ENCODE measurements at regions not wholly inside any gene's neighbourhood (a gene's known extent, or its start where the extent isn't known, plus 50 kb on each side); places are given as distances from the start of the nearest gene placed in this dataset.

GRCh38 chr6:149201068-149201655, 116.3 kb upstream of the TAB2 start:
- H3K4me2 ChIP-seq (ENCODE audit: low read depth, low read length, poor library complexity, severe bottlenecking): no peak overlapping the region
- no peaks in the 10 kb centered on the region for H3K27me3 ChIP-seq (ENCODE audit: low read length)
- no peaks in the 10 kb centered on the region for H3K36me3 ChIP-seq (ENCODE audit: low read length)
- H3K9me3 ChIP-seq (ENCODE audit: insufficient read depth, low read length): no peaks in the 10 kb centered on the region
- no peaks in the 10 kb centered on the region for H3F3A ChIP-seq (ENCODE audit: insufficient read depth)
- no peak overlapping the region for H2AFZ ChIP-seq (ENCODE audit: low read depth, low read length, severe bottlenecking)
- no peak for TF ChIP-seq CTCF (IDR thresholded peaks at IDR 0.05; ENCODE audit: insufficient read depth, low read length, poor library complexity, severe bottlenecking)
- no peak for TF ChIP-seq EZH2phosphoT487 (conservative IDR thresholded peaks at IDR 0.05; ENCODE audit: low read length)
- no peak overlapping the region for H3K27ac ChIP-seq (ENCODE audit: low read depth, low read length)
- no peaks in the 10 kb centered on the region for H3K79me2 ChIP-seq (ENCODE audit: insufficient read depth, low read length)
- no peak overlapping the region for H3K9ac ChIP-seq (ENCODE audit: low read length)
- H3K9me2 ChIP-seq (replicated peaks; ENCODE audit: insufficient read depth, low read length): no peaks in the 10 kb centered on the region
- no peaks in the 10 kb centered on the region for H4K20me1 ChIP-seq (ENCODE audit: low read depth, low read length)
- no peak overlapping the region for H3K4me3 ChIP-seq (ENCODE audit: insufficient read depth, low read length, poor library complexity, severe bottlenecking)

GRCh38 chr6:149202100-149202499, 115.4 kb upstream of the TAB2 start:
- Histone ChIP-seq H3K9me3 (ENCODE audit: insufficient read depth, low read length) (no peaks in the 10 kb centered on the region), H3K36me3 (ENCODE audit: low read length) (no peaks in the 10 kb centered on the region), H3K9me2 (replicated peaks; ENCODE audit: insufficient read depth, low read length) (no peaks in the 10 kb centered on the region), H3K27ac (ENCODE audit: low read depth, low read length) (no peak overlapping the region), H3K79me2 (ENCODE audit: insufficient read depth, low read length) (no peaks in the 10 kb centered on the region), H3K4me2 (ENCODE audit: low read depth, low read length, poor library complexity, severe bottlenecking) (no peak overlapping the region), H4K20me1 (ENCODE audit: low read depth, low read length) (no peaks in the 10 kb centered on the region), H3K4me3 (ENCODE audit: insufficient read depth, low read length, poor library complexity, severe bottlenecking) (no peak overlapping the region), H3F3A (ENCODE audit: insufficient read depth) (no peaks in the 10 kb centered on the region), H3K9ac (ENCODE audit: low read length) (no peak overlapping the region), H3K27me3 (ENCODE audit: low read length) (no peaks in the 10 kb centered on the region), H2AFZ (ENCODE audit: low read depth, low read length, severe bottlenecking) (no peak overlapping the region)
- TF ChIP-seq CTCF (IDR thresholded peaks at IDR 0.05; ENCODE audit: insufficient read depth, low read length, poor library complexity, severe bottlenecking) (no peak), EZH2phosphoT487 (conservative IDR thresholded peaks at IDR 0.05; ENCODE audit: low read length) (no peak)

GRCh38 chr6:149202952-149203351, 114.6 kb upstream of the TAB2 start:
- Histone ChIP-seq H3K27me3 (ENCODE audit: low read length) (no peaks in the 10 kb centered on the region), H3K9me2 (replicated peaks; ENCODE audit: insufficient read depth, low read length) (no peaks in the 10 kb centered on the region), H3K9ac (ENCODE audit: low read length) (no peak overlapping the region), H3K79me2 (ENCODE audit: insufficient read depth, low read length) (no peaks in the 10 kb centered on the region), H3K27ac (ENCODE audit: low read depth, low read length) (no peak overlapping the region), H3K4me2 (ENCODE audit: low read depth, low read length, poor library complexity, severe bottlenecking) (no peak overlapping the region), H2AFZ (ENCODE audit: low read depth, low read length, severe bottlenecking) (no peak overlapping the region), H4K20me1 (ENCODE audit: low read depth, low read length) (no peaks in the 10 kb centered on the region), H3F3A (ENCODE audit: insufficient read depth) (no peaks in the 10 kb centered on the region), H3K9me3 (ENCODE audit: insufficient read depth, low read length) (no peaks in the 10 kb centered on the region), H3K36me3 (ENCODE audit: low read length) (no peaks in the 10 kb centered on the region), H3K4me3 (ENCODE audit: insufficient read depth, low read length, poor library complexity, severe bottlenecking) (no peak overlapping the region)
- TF ChIP-seq EZH2phosphoT487 (conservative IDR thresholded peaks at IDR 0.05; ENCODE audit: low read length) (no peak), CTCF (IDR thresholded peaks at IDR 0.05; ENCODE audit: insufficient read depth, low read length, poor library complexity, severe bottlenecking) (no peak)

Measured in SU-DHL-6 (cell line).